DMS53 treated with DMSO at 0.1 percent for 48 hours (cell line): ENCODE measurements at regions not wholly inside any gene's neighbourhood (a gene's known extent, or its start where the extent isn't known, plus 50 kb on each side); places are given as distances from the start of the nearest gene placed in this dataset.

Experiments used
- DNase-seq: peaks from one replicate; lab custom pipeline; 2025; ENCODE audit not compliant: unreplicated experiment; lab: John Stamatoyannopoulos, UW

- DNase-seq: no peak
Measured at GRCh38 chr12:24724814-24725213, 224.1 kb downstream of the BCAT1 start.

DNA sequence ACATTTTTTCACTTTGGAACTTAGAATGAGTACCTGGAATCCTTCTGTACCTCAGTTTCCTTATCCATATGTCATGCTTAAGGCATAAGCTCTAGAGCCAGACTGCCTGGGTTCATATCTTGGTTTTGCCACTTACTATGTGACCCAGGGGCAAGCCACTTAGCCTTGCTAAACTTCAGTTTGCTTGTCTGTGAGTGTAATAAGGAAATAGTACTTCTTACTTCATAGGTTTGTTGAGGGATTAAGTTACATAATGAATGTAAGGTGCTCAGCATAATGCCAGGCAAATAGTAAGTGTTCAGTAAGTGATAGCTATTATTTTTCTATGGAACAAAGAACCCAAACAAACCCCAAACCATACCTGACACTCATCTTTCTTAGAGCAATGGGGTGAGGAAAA, 225.1 kb downstream of the BCAT1 start:
- peak; percentile 95 for DNase-seq

DNA sequence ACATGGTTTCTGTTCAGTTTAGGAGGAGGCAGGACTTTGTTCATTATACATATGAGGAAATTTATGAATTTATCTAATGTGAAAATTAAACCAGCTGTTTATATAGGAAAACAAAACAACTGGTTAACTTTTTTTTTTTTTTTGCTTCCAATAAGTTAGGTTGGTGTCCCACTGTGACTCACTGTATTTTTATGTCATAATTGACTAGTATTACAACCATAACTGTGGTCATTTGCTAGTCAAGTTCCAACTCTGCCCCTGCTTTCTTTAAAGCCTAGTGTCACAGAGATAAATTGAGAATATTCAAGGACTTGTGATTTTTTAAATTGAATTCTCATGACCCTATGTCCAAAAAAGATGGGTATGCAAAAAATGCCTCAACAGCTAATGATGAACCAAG, 227.7 kb downstream of the BCAT1 start:
- no peak for DNase-seq

DNA sequence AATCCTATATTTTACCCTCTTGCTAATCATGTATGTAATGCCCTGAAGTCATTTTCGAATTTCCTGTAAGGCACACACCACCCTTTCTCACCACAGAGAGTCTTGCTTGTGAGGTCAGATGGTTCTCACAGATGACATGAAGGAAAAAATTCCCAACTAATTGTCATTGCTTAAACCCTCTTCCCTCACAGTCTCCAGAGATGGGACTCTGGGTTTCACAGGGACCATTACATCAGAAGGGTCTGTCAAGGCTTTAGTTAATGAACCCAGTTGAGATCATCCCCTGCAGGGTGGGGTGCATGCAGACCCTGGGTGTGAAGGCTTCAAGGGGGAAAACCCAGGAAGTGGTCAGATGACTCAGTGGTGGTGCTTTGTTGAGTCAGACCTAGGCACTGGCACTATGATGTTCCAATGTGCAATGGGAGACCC, 229.6 kb downstream of the BCAT1 start:
- DNase-seq: no peak

DNA sequence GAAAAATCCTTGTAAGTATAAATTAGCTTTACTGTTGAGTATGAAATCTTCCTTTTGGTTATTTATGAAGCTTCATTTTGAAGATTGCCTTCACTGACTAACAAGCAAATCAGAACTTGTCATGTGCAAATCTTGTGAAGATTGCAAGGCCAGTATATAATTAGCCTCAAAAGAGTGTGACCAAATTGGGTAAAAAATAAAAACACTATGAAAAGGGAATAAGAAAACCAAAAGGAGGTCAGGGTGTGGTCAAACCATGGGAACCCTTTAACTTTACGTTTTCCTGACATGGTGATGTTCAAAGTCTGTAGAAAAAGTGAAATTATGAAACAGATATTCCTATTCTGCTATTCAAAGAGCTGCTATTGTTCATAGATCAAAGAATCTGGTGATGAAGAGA, 230.3 kb downstream of the BCAT1 start:
- no peak for DNase-seq

GRCh38 chr12:24714237-24714636, 234.7 kb downstream of the BCAT1 start:
- DNase-seq: no peak

- no peak for DNase-seq
Measured at GRCh38 chr12:24711056-24712008, 237.6 kb downstream of the BCAT1 start.

DNA sequence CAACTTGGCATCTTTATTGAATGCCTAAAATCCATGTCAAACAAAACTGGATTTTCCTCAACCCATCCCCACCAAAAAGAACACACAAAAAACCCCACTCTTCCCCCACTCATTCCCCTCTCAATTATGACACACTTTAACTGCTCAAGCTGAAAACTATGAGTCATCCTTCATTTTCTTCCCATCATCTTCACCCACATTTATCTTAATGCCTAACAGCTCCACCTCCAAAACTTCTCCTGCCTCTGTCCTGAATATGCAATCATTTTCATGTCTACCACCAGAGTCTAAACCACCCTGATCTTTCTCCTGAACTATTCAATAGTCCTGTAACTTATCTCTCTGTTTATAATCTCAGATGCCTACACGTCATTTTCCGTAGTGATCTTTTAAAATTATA, 239.7 kb downstream of the BCAT1 start:
- no peak for DNase-seq

DNA sequence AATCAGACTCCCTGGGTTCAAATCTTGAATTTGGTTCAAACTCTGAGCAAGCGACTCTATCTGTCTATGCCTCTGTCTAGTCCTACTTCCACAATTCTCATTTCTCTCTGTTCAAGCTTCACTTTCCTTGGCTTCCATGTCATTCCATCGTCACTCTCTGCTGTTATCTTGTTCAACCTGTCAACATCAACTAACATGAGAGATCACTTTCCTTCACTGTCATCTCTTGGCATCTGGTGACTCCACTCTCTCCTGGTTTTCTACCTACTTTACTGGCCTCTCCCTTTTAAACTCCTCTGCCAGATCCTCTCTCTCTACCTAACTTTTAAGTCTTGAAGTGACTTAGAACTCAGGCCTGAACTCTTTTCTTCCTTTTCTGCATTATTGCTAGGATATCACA, 240.2 kb downstream of the BCAT1 start:
- no peak for DNase-seq

DNA sequence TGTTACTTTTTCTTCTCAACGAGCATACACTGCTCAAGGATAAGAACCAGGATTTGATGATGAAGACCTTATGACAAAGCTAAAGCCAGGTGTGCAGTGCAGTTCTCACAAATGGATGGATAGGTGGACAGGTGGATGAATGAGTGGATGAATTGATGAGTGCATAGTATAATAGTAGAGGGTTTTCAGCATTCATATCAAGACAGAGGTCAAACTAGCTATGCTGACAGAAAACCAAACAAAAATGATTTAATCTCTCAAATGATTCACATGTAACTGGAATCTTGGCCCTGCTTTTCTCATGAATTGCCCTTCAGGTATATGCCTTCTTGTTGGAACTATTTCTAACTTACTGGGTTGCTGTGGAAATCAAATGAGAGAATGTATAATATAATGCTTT, 240.9 kb downstream of the BCAT1 start:
- DNase-seq: no peak

GRCh38 chr12:24707334-24707733, 241.6 kb downstream of the BCAT1 start:
- no peak for DNase-seq

DNA sequence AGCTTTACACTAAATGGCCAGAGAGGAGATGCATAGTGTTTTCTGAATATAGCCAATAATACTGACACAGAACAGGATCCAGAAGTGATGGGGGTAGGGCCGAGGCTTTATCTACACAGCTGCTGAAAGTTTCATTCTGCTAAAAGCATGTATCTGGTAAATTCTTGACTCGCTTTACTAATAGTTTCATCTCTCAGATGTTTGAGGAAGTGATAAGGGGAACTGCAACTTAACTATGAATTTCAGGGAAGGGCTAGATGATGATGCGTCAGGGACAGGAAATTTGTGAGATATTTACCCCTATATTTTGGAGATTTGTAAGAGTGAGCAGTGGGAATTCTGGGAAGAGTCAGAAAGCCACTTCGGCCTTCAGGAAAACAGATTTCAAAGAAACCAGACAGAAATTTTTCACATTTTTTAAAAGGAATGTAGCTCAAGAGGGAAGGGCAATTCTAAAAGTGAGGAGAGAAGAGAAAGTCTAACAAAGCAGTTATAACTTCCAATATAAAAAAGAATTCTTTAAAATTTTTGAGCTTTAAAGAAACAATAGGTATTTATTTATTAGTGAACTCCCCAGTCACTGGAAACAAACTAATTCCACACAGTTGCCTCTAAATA, 243.1 kb downstream of the BCAT1 start:
- DNase-seq: no peak

DNA sequence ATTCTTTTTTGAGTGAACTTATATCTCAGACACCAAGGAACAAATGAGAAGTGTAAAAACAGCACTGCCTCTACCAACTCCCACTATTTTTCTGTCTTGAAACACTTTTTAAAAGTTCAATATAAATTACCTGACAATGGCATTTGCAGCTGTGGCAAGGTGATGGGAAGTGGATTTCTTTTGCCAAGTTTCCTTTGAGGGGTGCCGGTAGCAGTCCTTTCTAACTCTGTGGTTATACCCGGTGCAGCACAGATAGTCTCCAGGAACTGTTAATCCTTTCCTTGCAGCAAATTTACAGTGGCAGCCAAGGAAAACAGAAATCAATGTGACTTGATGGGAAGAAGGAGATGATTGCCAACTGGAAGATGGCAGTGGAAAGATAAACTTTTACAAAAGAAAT, 243.7 kb downstream of the BCAT1 start:
- no peak for DNase-seq

DNA sequence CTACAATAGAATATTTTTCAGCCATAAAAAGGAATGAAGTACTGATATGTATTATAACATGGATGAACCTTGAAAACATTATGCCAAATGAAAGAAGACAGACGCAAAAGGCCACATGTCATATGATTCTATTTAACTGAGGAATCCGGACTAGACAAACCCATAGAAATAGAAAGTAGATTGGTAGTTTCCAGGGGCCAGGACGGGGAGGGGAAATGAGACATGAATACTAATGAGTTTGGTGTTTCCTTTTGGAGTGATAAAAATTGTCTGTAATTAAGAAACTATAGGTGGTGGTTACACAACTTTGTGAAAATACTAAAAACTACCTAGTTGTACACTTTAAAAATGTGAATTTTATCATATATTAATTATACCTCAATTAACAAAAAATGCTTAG, 247.6 kb downstream of the BCAT1 start:
- no peak for DNase-seq

- DNase-seq: no peak
Measured at GRCh38 chr12:24698972-24699371, 249.9 kb downstream of the BCAT1 start.

DNA sequence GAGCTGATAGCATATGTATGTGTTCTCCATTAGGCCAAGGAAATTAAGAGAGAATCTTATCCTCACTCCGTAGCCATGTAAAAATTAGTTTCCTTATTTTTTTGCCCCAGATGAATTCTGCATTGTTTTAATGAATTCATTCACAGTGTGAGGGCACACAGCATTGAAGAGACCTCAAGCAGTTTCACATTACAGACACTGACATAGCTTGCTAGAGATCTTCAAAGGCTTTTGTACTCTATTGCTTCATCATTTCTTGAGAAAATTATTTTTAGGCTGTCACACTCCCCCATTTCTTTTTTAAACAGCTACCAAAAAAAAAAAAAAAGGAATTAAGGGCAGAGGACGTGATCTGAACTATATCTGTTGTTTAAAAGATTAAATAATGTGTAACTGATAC, 251.1 kb downstream of the BCAT1 start:
- DNase-seq: no peak

DNA sequence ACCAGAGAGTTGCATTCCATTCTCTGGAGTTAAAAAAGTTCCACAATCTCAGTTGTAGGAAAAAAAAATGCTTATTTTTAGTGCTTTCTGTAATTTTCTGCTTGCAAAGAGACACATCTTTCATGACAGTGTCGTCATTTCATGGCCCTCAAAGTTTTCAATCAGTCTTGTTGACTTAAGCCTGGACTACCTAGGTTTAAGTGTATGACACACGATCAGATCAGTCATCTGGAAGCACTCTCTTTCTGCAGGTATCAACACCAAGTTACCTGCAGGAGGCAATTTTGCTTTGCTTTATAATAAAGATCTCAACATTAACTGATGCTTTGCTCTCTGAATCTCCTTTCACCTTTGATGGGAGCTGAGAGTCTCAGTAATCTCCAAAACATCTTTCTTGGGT, 251.6 kb downstream of the BCAT1 start:
- DNase-seq: peak; percentile 99

DNA sequence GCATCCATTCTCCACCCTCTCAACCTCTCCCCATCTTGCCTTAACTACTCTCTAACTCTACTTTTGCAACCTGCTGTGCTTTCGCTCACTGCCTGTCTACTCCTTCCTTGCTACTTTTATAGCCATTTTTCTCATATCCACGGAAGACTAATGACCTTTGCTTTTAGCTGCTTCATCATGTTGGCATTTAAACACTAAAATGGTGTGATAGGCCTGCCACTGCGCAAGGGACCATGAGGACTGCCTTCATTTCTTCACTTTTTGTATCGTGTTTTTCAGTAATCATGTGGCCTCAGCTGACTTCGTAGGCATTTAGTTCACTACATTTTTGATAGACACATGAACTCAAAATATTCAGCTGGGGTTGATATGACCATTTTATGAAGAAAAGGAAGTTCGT, 252.1 kb downstream of the BCAT1 start:
- DNase-seq: no peak

DNA sequence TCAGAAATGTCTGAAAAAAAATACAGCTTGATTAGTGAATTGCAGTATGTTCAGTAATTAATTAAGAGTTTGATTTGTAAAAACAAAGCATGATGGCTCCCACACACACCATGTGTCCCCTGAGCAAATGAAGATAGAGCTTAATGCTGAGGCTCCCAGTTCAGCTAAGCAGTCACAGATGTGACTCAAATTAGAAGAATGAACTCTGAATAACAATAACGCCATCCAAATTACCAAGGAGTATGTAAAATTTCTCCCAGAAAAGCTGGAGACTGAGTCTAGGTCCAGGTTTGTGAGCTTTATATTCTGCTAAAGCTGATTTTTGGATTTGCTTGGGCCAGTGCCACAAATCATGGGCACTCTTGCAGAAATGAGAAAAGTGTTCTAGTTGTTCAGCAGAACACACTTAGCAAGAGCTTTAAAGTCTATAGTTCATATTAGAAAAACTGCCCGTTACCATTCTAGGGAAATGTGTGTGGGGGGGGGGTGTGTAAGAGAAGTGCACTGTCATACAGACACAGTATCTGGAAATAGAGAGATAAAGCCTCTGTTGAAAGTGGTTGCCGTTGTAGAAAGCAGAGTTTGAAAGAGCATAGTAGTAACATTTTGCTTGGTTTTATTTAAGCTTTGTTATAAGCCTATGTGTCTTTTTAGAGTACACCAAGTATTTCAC, 253.1 kb downstream of the BCAT1 start:
- no peak for DNase-seq

DNA sequence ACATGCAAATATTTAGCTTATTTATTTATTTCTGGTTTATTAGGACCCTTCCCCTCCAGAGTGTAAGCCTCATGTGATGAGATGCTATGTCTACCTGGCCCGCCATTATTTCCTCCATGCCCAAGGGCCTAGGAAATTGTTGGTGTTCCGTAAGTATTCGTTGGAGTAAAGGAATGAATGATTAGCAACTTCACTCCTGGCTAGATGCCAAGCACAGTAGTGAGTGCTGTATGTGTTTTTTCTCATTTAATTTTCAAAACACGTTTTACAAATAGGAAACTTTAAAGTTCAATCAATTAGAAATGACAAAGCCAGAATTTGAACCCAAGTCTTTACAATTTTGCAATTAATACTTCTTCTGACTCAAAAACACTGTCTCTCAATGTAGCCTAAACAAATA, 253.8 kb downstream of the BCAT1 start:
- DNase-seq: no peak

DNA sequence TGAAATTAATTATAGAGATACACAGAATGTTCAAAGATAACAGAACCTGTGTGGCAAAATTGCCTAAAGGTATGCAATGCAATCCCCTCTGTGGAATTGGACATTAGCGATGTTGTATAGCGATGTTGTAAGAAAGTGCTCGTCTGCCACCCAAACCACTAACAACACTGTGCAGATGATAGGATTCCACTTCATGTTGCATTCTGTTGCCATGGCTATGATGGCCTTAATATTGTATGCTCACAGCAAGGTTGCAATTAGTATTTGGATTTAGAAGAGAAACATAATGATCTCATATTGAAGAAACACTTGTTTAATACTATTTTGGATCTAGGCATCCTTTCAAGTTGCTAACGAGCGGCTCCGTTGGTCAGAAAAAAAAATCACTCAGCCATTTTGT, 260.3 kb downstream of the BCAT1 start:
- DNase-seq: no peak

DNA sequence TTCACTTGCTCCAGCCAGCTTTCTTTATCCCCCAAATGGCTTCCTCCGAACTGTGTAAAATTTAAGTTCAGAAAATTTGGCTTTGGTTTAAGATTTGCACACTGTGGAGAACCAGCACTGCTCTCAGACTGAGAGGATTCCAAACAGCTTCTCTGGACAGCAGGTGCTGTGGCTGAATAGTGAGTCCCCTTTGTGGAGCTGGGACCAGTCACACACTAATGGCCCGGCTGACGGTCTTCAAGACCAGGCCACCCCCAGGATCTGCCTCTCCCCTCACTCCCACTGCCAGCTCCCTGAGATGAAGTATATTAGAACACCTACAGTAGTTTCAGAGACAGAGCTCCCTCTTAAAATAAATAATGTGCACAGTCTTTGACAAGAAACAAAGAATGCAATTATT, 267.3 kb downstream of the BCAT1 start:
- DNase-seq: no peak
